ENCODE measurements at regions not wholly inside any gene's neighbourhood (a gene's known extent, or its start where the extent isn't known, plus 50 kb on each side); places are given as distances from the start of the nearest gene placed in this dataset.

- TF ChIP-seq CTCF (IDR thresholded peaks at IDR 0.05), result no peak
- TF ChIP-seq EZH2 (IDR thresholded peaks at IDR 0.05), result no peak
Measured at GRCh38 chr2:40639320-40639719, 187.4 kb upstream of the SLC8A1 start.

Measured in neural progenitor cell (in vitro differentiated cells).